ENCODE measurements at regions not wholly inside any gene's neighbourhood (a gene's known extent, or its start where the extent isn't known, plus 50 kb on each side); places are given as distances from the start of the nearest gene placed in this dataset.
A peak's percentile ranks its signal among the peaks of the same experiment; 100 is the strongest.

- Histone ChIP-seq H3K36me3 (ENCODE audit: control insufficient read depth, insufficient read depth, low read length) (no peaks in the 10 kb centered on the region), H3K9ac (ENCODE audit: insufficient read depth, low read length) (no peak overlapping the region), H3K79me2 (ENCODE audit: control insufficient read depth, insufficient read depth, low read length) (no peaks in the 10 kb centered on the region), H3K27ac (ENCODE audit: insufficient read depth, low read length) (no peak overlapping the region), H4K20me1 (ENCODE audit: control insufficient read depth, extremely low read depth, insufficient read depth, low read length) (no peaks in the 10 kb centered on the region), H3K4me2 (ENCODE audit: extremely low read depth, insufficient read depth, low read length) (no peak overlapping the region), H3K9me3 (ENCODE audit: control insufficient read depth, insufficient read depth, low read depth, low read length) (no peaks in the 10 kb centered on the region), H3K4me1 (ENCODE audit: control insufficient read depth, extremely low read depth, insufficient read depth, low read length) (no peaks in the 10 kb centered on the region), H3K4me3 (replicated peaks in 1 of 4; ENCODE audit: control extremely low read depth in 1 of 4, insufficient read depth in 1 of 4, low read depth in 3 of 4, low read length in 4 of 4) (no peak overlapping the region), H3K27me3 (ENCODE audit: control insufficient read depth, insufficient read depth, low read length) (no peaks in the 10 kb centered on the region), H2AFZ (ENCODE audit: low read length) (no peak overlapping the region)
- DNase-seq (ENCODE audit: low read depth in 2 of 2): no peak
- TF ChIP-seq CTCF (conservative IDR thresholded peaks at IDR 0.05 in 1 of 2, IDR thresholded peaks at IDR 0.05 in 1 of 2; ENCODE audit: low read depth in 1 of 2, low read length in 2 of 2): no peak
- no peak for TF ChIP-seq EZH2 (IDR thresholded peaks at IDR 0.05; ENCODE audit: low read length, missing control alignments)
These were observed 288.3 kb downstream of the TLE3 start for GRCh38 chr15:69809421-69809820.

GRCh38 chr15:69810431-69811354 lies 287.0 kb downstream of the TLE3 start:
- Histone ChIP-seq H3K4me2 (ENCODE audit: extremely low read depth, insufficient read depth, low read length) (no peak overlapping the region), H3K4me1 (ENCODE audit: control insufficient read depth, extremely low read depth, insufficient read depth, low read length) (no peaks in the 10 kb centered on the region)

GRCh38 chr15:69812861-69813261 lies 284.9 kb downstream of the TLE3 start:
- TF ChIP-seq EZH2 (IDR thresholded peaks at IDR 0.05; ENCODE audit: low read length, missing control alignments): no peak
- no peak for TF ChIP-seq CTCF (conservative IDR thresholded peaks at IDR 0.05 in 1 of 2, IDR thresholded peaks at IDR 0.05 in 1 of 2; ENCODE audit: low read depth in 1 of 2, low read length in 2 of 2)

More at GRCh38 chr15:69810431-69811354, 287.0 kb downstream of the TLE3 start:
- Histone ChIP-seq H4K20me1 (ENCODE audit: control insufficient read depth, extremely low read depth, insufficient read depth, low read length) (no peaks in the 10 kb centered on the region), H3K4me3 (replicated peaks in 1 of 4; ENCODE audit: control extremely low read depth in 1 of 4, insufficient read depth in 1 of 4, low read depth in 3 of 4, low read length in 4 of 4) (no peak overlapping the region), H3K27me3 (ENCODE audit: control insufficient read depth, insufficient read depth, low read length) (peaks cover 3% of the 10 kb centered on the region), H3K36me3 (ENCODE audit: control insufficient read depth, insufficient read depth, low read length) (no peaks in the 10 kb centered on the region), H3K79me2 (ENCODE audit: control insufficient read depth, insufficient read depth, low read length) (no peaks in the 10 kb centered on the region), H2AFZ (ENCODE audit: low read length) (no peak overlapping the region), H3K27ac (ENCODE audit: insufficient read depth, low read length) (no peak overlapping the region), H3K9me3 (ENCODE audit: control insufficient read depth, insufficient read depth, low read depth, low read length) (no peaks in the 10 kb centered on the region), H3K9ac (ENCODE audit: insufficient read depth, low read length) (no peak overlapping the region)
- DNase-seq (ENCODE audit: low read depth in 2 of 2): peak in 1 of 2 donors; percentile 32
- TF ChIP-seq CTCF (conservative IDR thresholded peaks at IDR 0.05 in 1 of 2, IDR thresholded peaks at IDR 0.05 in 1 of 2; ENCODE audit: low read depth in 1 of 2, low read length in 2 of 2) (no peak), EZH2 (IDR thresholded peaks at IDR 0.05; ENCODE audit: low read length, missing control alignments) (no peak)

More at GRCh38 chr15:69812861-69813261, 284.9 kb downstream of the TLE3 start:
- Histone ChIP-seq H3K4me2 (ENCODE audit: extremely low read depth, insufficient read depth, low read length) (no peak overlapping the region), H3K9ac (ENCODE audit: insufficient read depth, low read length) (no peak overlapping the region), H4K20me1 (ENCODE audit: control insufficient read depth, extremely low read depth, insufficient read depth, low read length) (no peaks in the 10 kb centered on the region), H2AFZ (ENCODE audit: low read length) (no peak overlapping the region), H3K9me3 (ENCODE audit: control insufficient read depth, insufficient read depth, low read depth, low read length) (no peaks in the 10 kb centered on the region), H3K27me3 (ENCODE audit: control insufficient read depth, insufficient read depth, low read length) (peaks cover 3% of the 10 kb centered on the region), H3K27ac (ENCODE audit: insufficient read depth, low read length) (no peak overlapping the region), H3K4me3 (replicated peaks in 1 of 4; ENCODE audit: control extremely low read depth in 1 of 4, insufficient read depth in 1 of 4, low read depth in 3 of 4, low read length in 4 of 4) (no peak overlapping the region), H3K36me3 (ENCODE audit: control insufficient read depth, insufficient read depth, low read length) (no peaks in the 10 kb centered on the region), H3K4me1 (ENCODE audit: control insufficient read depth, extremely low read depth, insufficient read depth, low read length) (no peaks in the 10 kb centered on the region), H3K79me2 (ENCODE audit: control insufficient read depth, insufficient read depth, low read length) (no peaks in the 10 kb centered on the region)
- no peak for DNase-seq (ENCODE audit: low read depth in 2 of 2)
